Naive thymus-derived CD8-positive, alpha-beta T cell (primary cell): ENCODE measurements at regions not wholly inside any gene's neighbourhood (a gene's known extent, or its start where the extent isn't known, plus 50 kb on each side); places are given as distances from the start of the nearest gene placed in this dataset.

ENCODE experiments used
- ATAC-seq, 2 donors: fragments of 150-1000 bp; cut with Tn5 transposase in 1 of 2; sonication (Bioruptor Pico), chemical (Tn5 transposase) in 1 of 2; 1 replicate in 1 of 2; 2 replicates in 1 of 2; pipeline ENCODE4 v1.10.0; 2021; ENCODE audit warnings: mild to moderate bottlenecking in 2 of 2, moderate library complexity in 2 of 2
- POLR2A ChIA-PET: fragments of 350-600 bp; sonication (Branson Sonifier 250); formaldehyde crosslinking; loops from one replicate; lab custom pipeline; 2021; ENCODE audit warnings: antibody characterized with exemption; lab: Charles Lee
- DNase-seq, 10 donors: peaks; one replicate each; pipeline versions ENCODE4 v3.0.0 to v3.0.0-alpha.2; 2020 to 2022
- H3K27ac Mint-ChIP-seq, 10 donors: one replicate each; pipeline ENCODE4 v1.8.0; 2020 to 2022; ENCODE audit warnings: mild to moderate bottlenecking in 10 of 10, mixed read lengths in 10 of 10, moderate library complexity in 4 of 10, inconsistent platforms in 1 of 10
- H3K27me3 Mint-ChIP-seq, 5 donors: one replicate each; pipeline ENCODE4 v1.8.0; 2021 to 2022; ENCODE audit warnings: mixed read lengths in 5 of 5
- H3K36me3 Mint-ChIP-seq, 3 donors: one replicate each; pipeline ENCODE4 v1.8.0; 2020 to 2022; ENCODE audit warnings: mixed read lengths in 3 of 3, mild to moderate bottlenecking in 2 of 3, inconsistent platforms in 1 of 3
- H3K4me1 Mint-ChIP-seq, 4 donors: one replicate each; pipeline ENCODE4 v1.8.0; 2021 to 2022; ENCODE audit warnings: mixed read lengths in 4 of 4
- H3K4me3 Mint-ChIP-seq, 10 donors: one replicate each; pipeline ENCODE4 v1.8.0; 2020 to 2022; ENCODE audit warnings: mild to moderate bottlenecking in 10 of 10, mixed read lengths in 10 of 10, moderate library complexity in 6 of 10, inconsistent platforms in 1 of 10
- H3K9me3 Mint-ChIP-seq, 9 donors: one replicate each; pipeline ENCODE4 v1.8.0; 2020 to 2022; ENCODE audit warnings: mixed read lengths in 9 of 9, mild to moderate bottlenecking in 3 of 9, inconsistent platforms in 1 of 9, moderate library complexity in 1 of 9

- H3K4me3 Mint-ChIP-seq = no peak overlapping the region
- H3K27ac Mint-ChIP-seq = no peak overlapping the region
- H3K27me3 Mint-ChIP-seq = no peaks in the 10 kb centered on the region
- no peaks in the 10 kb centered on the region for H3K4me1 Mint-ChIP-seq
- POLR2A ChIA-PET = no interaction called here
- H3K9me3 Mint-ChIP-seq = no peaks in the 10 kb centered on the region
- no peak for ATAC-seq
- H3K36me3 Mint-ChIP-seq = no peaks in the 10 kb centered on the region
- DNase-seq = no peak
Measured at GRCh38 chr6:140857739-140858380, 1274.9 kb upstream of the GJE1 start.

- no peaks in the 10 kb centered on the region for H3K36me3 Mint-ChIP-seq
- H3K27me3 Mint-ChIP-seq = no peaks in the 10 kb centered on the region
Measured at GRCh38 chr6:140855520-140855919, 1277.2 kb upstream of the GJE1 start.

GRCh38 chr6:140854318-140854717 lies 1278.4 kb upstream of the GJE1 start:
- no peaks in the 10 kb centered on the region for H3K36me3 Mint-ChIP-seq
- H3K27me3 Mint-ChIP-seq = no peaks in the 10 kb centered on the region
- DNase-seq (no peak), ATAC-seq (no peak)
- H3K27ac Mint-ChIP-seq = no peak overlapping the region
- H3K4me1 Mint-ChIP-seq = no peaks in the 10 kb centered on the region
- POLR2A ChIA-PET = no interaction called here
- no peak overlapping the region for H3K4me3 Mint-ChIP-seq
- H3K9me3 Mint-ChIP-seq = no peaks in the 10 kb centered on the region

More at GRCh38 chr6:140855520-140855919, 1277.2 kb upstream of the GJE1 start:
- POLR2A ChIA-PET = no interaction called here
- Mint-ChIP-seq H3K4me1 (no peaks in the 10 kb centered on the region), H3K4me3 (no peak overlapping the region), H3K27ac (no peak overlapping the region), H3K9me3 (no peaks in the 10 kb centered on the region)
- ATAC-seq (no peak), DNase-seq (no peak)

- no peaks in the 10 kb centered on the region for H3K36me3 Mint-ChIP-seq
- no peak overlapping the region for H3K4me3 Mint-ChIP-seq
- POLR2A ChIA-PET = no interaction called here
- no peaks in the 10 kb centered on the region for H3K9me3 Mint-ChIP-seq
- H3K27ac Mint-ChIP-seq = no peak overlapping the region
- DNase-seq (no peak), ATAC-seq (no peak)
- no peaks in the 10 kb centered on the region for H3K27me3 Mint-ChIP-seq
- no peaks in the 10 kb centered on the region for H3K4me1 Mint-ChIP-seq
Measured at GRCh38 chr6:140850438-140850837, 1282.3 kb upstream of the GJE1 start.

- ATAC-seq = no peak
- DNase-seq = no peak
- Mint-ChIP-seq H3K9me3 (no peaks in the 10 kb centered on the region), H3K27me3 (no peaks in the 10 kb centered on the region), H3K27ac (no peak overlapping the region), H3K4me3 (no peak overlapping the region), H3K36me3 (no peaks in the 10 kb centered on the region), H3K4me1 (no peaks in the 10 kb centered on the region)
- POLR2A ChIA-PET = no interaction called here
Measured at GRCh38 chr6:140849456-140849855, 1283.3 kb upstream of the GJE1 start.

- Mint-ChIP-seq H3K36me3 (no peaks in the 10 kb centered on the region), H3K4me1 (no peaks in the 10 kb centered on the region), H3K9me3 (no peaks in the 10 kb centered on the region), H3K27ac (no peak overlapping the region), H3K4me3 (no peak overlapping the region), H3K27me3 (peaks cover 0 to 4% (median 0%) of the 10 kb centered on the region in 5 donors)
- no peak for ATAC-seq
- POLR2A ChIA-PET = no interaction called here
- DNase-seq = no peak
Measured at GRCh38 chr6:140847262-140847645, 1285.5 kb upstream of the GJE1 start.

GRCh38 chr6:140846503-140847261 lies 1286.0 kb upstream of the GJE1 start:
- no peak for ATAC-seq
- H3K27ac Mint-ChIP-seq = no peak overlapping the region
- peaks cover 0 to 4% (median 0%) of the 10 kb centered on the region in 5 donors for H3K27me3 Mint-ChIP-seq
- H3K4me1 Mint-ChIP-seq = no peaks in the 10 kb centered on the region
- no peak overlapping the region for H3K4me3 Mint-ChIP-seq
- DNase-seq = no peak
- no peaks in the 10 kb centered on the region for H3K36me3 Mint-ChIP-seq
- H3K9me3 Mint-ChIP-seq = no peaks in the 10 kb centered on the region
- POLR2A ChIA-PET = no interaction called here

GRCh38 chr6:140845701-140846100 lies 1287.0 kb upstream of the GJE1 start:
- H3K27ac Mint-ChIP-seq = no peak overlapping the region
- H3K4me1 Mint-ChIP-seq = no peaks in the 10 kb centered on the region
- POLR2A ChIA-PET = no interaction called here
- H3K9me3 Mint-ChIP-seq = no peaks in the 10 kb centered on the region
- ATAC-seq = no peak
- DNase-seq = no peak
- peaks cover 0 to 4% (median 0%) of the 10 kb centered on the region in 5 donors for H3K27me3 Mint-ChIP-seq
- no peaks in the 10 kb centered on the region for H3K36me3 Mint-ChIP-seq
- H3K4me3 Mint-ChIP-seq = no peak overlapping the region

- Mint-ChIP-seq H3K9me3 (no peaks in the 10 kb centered on the region), H3K27me3 (peaks cover 0 to 4% (median 0%) of the 10 kb centered on the region in 5 donors), H3K4me1 (no peaks in the 10 kb centered on the region), H3K36me3 (no peaks in the 10 kb centered on the region), H3K4me3 (no peak overlapping the region), H3K27ac (no peak overlapping the region)
- POLR2A ChIA-PET = no interaction called here
- DNase-seq = no peak
- no peak for ATAC-seq
Measured at GRCh38 chr6:140844167-140844566, 1288.6 kb upstream of the GJE1 start.

GRCh38 chr6:140833408-140833807 lies 1299.3 kb upstream of the GJE1 start:
- Mint-ChIP-seq H3K4me1 (no peaks in the 10 kb centered on the region), H3K9me3 (no peaks in the 10 kb centered on the region), H3K4me3 (no peak overlapping the region), H3K36me3 (no peaks in the 10 kb centered on the region), H3K27me3 (peaks cover 0 to 3% (median 0%) of the 10 kb centered on the region in 5 donors), H3K27ac (no peak overlapping the region)
- ATAC-seq (no peak), DNase-seq (no peak)
- POLR2A ChIA-PET = no interaction called here

- no peak for DNase-seq
- peaks cover 0 to 3% (median 0%) of the 10 kb centered on the region in 5 donors for H3K27me3 Mint-ChIP-seq
- POLR2A ChIA-PET = no interaction called here
- H3K9me3 Mint-ChIP-seq = no peaks in the 10 kb centered on the region
- no peak overlapping the region for H3K4me3 Mint-ChIP-seq
- no peaks in the 10 kb centered on the region for H3K36me3 Mint-ChIP-seq
- H3K27ac Mint-ChIP-seq = no peak overlapping the region
- ATAC-seq = no peak
- H3K4me1 Mint-ChIP-seq = no peaks in the 10 kb centered on the region
Measured at GRCh38 chr6:140830666-140831065, 1302.1 kb upstream of the GJE1 start.

GRCh38 chr6:140828856-140829255 lies 1303.9 kb upstream of the GJE1 start:
- Mint-ChIP-seq H3K4me3 (no peak overlapping the region), H3K27me3 (peaks cover 0 to 1% (median 0%) of the 10 kb centered on the region in 5 donors), H3K9me3 (no peaks in the 10 kb centered on the region), H3K4me1 (no peaks in the 10 kb centered on the region), H3K36me3 (no peaks in the 10 kb centered on the region), H3K27ac (no peak overlapping the region)
- DNase-seq (no peak), ATAC-seq (no peak)
- POLR2A ChIA-PET = no interaction called here

GRCh38 chr6:140827593-140827992 lies 1305.1 kb upstream of the GJE1 start:
- no peaks in the 10 kb centered on the region for H3K4me1 Mint-ChIP-seq
- H3K9me3 Mint-ChIP-seq = no peaks in the 10 kb centered on the region
- H3K36me3 Mint-ChIP-seq = no peaks in the 10 kb centered on the region
- peaks cover 0 to 1% (median 0%) of the 10 kb centered on the region in 5 donors for H3K27me3 Mint-ChIP-seq
- POLR2A ChIA-PET = no interaction called here
- DNase-seq = no peak
- no peak overlapping the region for H3K4me3 Mint-ChIP-seq
- no peak for ATAC-seq
- H3K27ac Mint-ChIP-seq = no peak overlapping the region

- ATAC-seq (no peak), DNase-seq (no peak)
- H3K27ac Mint-ChIP-seq = no peak overlapping the region
- POLR2A ChIA-PET = no interaction called here
- H3K4me3 Mint-ChIP-seq = no peak overlapping the region
- H3K9me3 Mint-ChIP-seq = no peaks in the 10 kb centered on the region
- H3K4me1 Mint-ChIP-seq = no peaks in the 10 kb centered on the region
- H3K27me3 Mint-ChIP-seq = peaks cover 0 to under 1% (median 0%) of the 10 kb centered on the region in 5 donors
- no peaks in the 10 kb centered on the region for H3K36me3 Mint-ChIP-seq
Measured at GRCh38 chr6:140825731-140826130, 1307.0 kb upstream of the GJE1 start.
